ENCODE measurements at regions not wholly inside any gene's neighbourhood (a gene's known extent, or its start where the extent isn't known, plus 50 kb on each side); places are given as distances from the start of the nearest gene placed in this dataset.

GRCh38 chrX:40168480-40169011 lies 70.8 kb upstream of the BCOR start:
- TF ChIP-seq CTCF (IDR thresholded peaks at IDR 0.05) (no peak), POLR2A (IDR thresholded peaks at IDR 0.05) (no peak)

All from uterus (tissue), 2 donors.